ENCODE measurements at regions not wholly inside any gene's neighbourhood (a gene's known extent, or its start where the extent isn't known, plus 50 kb on each side); places are given as distances from the start of the nearest gene placed in this dataset.
A peak's percentile ranks its signal among the peaks of the same experiment; 100 is the strongest.
"Not testable (repeated sequence)": the region's sequence is repeated elsewhere in the genome, so short reads cannot be mapped to it uniquely, and the experiment has no call there.

DNA sequence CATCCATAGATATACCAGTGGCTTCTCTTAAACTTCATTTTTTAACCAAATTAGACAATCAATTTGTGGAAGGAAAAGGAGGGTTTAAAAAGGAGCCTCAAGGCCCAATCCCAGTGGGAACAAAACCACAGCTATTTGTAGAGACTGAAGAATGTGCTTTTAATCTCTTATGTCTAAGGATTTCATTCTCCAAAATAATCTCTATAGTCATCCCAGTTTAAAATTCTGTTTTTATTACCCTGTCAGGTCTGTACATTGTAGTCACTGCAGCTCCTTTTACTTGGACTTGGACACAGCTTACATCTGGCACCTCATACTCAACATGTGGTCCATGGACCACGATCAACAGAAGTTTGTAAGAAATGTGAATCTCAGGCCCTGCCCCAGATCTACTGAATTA is 152.1 kb upstream of the STMND1 start:
- H3K36me3 ChIP-seq: no peaks in the 10 kb centered on the region
- no peaks in the 10 kb centered on the region for H3K9me3 ChIP-seq (replicated peaks in 1 of 11)
- H3K9ac ChIP-seq: no peak overlapping the region
- H3K27ac ChIP-seq: no peak overlapping the region
- no peaks in the 10 kb centered on the region for H4K20me1 ChIP-seq
- H3K27me3 ChIP-seq: no peaks in the 10 kb centered on the region
- TF ChIP-seq Cebpa-rat (IDR thresholded peaks at IDR 0.05): no peak
- H3K4me1 ChIP-seq: peaks cover 0 to 28% (median 20%) of the 10 kb centered on the region in 10 experiments; a peak in 15 of 20 replicates
- peak overlapping the region in 7 of 11 experiments; percentile 13 to 60 (median 45); a peak in 13 of 22 replicates for H3K4me2 ChIP-seq
- H3K4me3 ChIP-seq: no peak overlapping the region

GRCh38 chr6:16948396-16948795 is 153.5 kb upstream of the STMND1 start:
- Histone ChIP-seq H3K27me3 (no peaks in the 10 kb centered on the region), H4K20me1 (no peaks in the 10 kb centered on the region), H3K36me3 (no peaks in the 10 kb centered on the region), H3K4me1 (peaks cover 0 to 28% (median 20%) of the 10 kb centered on the region in 10 experiments; a peak in 15 of 20 replicates), H3K4me3 (no peak overlapping the region), H3K9ac (no peak overlapping the region), H3K4me2 (no peak overlapping the region), H3K27ac (no peak overlapping the region), H3K9me3 (replicated peaks in 1 of 11) (no peaks in the 10 kb centered on the region)
- no peak for TF ChIP-seq Cebpa-rat (IDR thresholded peaks at IDR 0.05)

DNA sequence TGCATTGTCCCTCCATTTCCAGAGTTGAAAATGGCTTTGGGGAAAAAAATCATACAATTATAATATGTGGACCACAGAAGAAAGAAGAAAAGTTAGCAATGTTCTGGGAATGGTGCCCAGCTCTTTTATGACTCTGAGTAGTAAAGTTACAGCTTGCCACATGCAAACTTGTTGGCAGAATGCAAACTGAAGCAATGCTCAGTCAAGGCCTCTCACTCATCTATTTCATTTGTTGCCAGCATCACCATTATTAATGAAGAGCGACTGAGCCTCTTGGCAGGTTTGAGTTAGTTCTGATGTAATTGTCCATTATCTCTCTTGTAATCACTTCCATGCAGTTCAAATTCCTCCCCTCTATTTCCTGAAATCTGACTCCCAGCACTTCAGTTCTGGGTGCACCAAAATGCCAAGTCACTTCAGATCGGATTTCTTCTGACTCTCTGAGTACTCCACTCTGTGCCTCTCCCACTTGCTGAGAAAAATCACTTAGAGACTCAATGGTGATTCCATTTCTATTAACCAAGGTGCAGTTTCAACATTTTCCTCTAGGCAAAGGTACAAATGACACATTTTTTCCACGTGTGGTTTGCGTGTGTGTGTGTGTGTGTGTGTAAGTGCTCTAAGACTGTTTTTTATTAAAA is 154.4 kb upstream of the STMND1 start:
- H3K4me2 ChIP-seq: peak overlapping the region in 8 of 11 experiments; percentile 1 to 45 (median 34); a peak in 11 of 22 replicates
- no peak overlapping the region for H3K27ac ChIP-seq
- TF ChIP-seq Cebpa-rat (IDR thresholded peaks at IDR 0.05): no peak

DNA sequence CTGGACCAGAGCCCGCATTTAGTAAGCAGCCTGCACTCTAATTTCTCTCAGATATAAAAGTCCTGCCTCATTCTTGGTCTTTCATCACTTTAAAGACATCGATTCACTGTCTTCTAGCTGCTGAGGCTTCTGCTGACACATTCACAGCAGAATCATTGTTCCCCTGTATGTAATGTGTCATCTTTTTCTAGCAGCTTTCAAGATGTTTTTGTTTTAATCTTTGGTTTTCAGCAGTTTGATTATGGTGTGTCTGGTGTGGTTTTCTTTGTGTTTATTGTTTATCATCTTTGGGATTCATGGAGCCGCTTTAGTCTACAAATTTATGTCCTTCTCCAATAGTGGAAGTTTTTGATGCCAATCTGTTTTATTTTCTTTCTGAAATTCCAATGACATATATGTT is 157.3 kb upstream of the STMND1 start:
- Histone ChIP-seq H4K20me1 (no peaks in the 10 kb centered on the region), H3K27me3 (no peaks in the 10 kb centered on the region), H3K4me3 (no peak overlapping the region), H3K27ac (no peak overlapping the region), H3K4me2 (no peak overlapping the region), H3K36me3 (no peaks in the 10 kb centered on the region), H3K4me1 (peaks cover 0 to 24% (median 17%) of the 10 kb centered on the region in 10 experiments; a peak in 15 of 20 replicates), H3K9me3 (replicated peaks in 1 of 11) (no peaks in the 10 kb centered on the region), H3K9ac (no peak overlapping the region)
- TF ChIP-seq Cebpa-rat (IDR thresholded peaks at IDR 0.05): no peak

More for the DNA sequence above, 154.4 kb upstream of the STMND1 start:
- H3K9ac ChIP-seq: no peak overlapping the region
- no peak overlapping the region for H3K4me3 ChIP-seq
- no peaks in the 10 kb centered on the region for H3K9me3 ChIP-seq (replicated peaks in 1 of 11)
- peaks cover 0 to 28% (median 20%) of the 10 kb centered on the region in 10 experiments; a peak in 15 of 20 replicates for H3K4me1 ChIP-seq
- no peaks in the 10 kb centered on the region for H3K36me3 ChIP-seq
- no peaks in the 10 kb centered on the region for H4K20me1 ChIP-seq
- no peaks in the 10 kb centered on the region for H3K27me3 ChIP-seq

DNA sequence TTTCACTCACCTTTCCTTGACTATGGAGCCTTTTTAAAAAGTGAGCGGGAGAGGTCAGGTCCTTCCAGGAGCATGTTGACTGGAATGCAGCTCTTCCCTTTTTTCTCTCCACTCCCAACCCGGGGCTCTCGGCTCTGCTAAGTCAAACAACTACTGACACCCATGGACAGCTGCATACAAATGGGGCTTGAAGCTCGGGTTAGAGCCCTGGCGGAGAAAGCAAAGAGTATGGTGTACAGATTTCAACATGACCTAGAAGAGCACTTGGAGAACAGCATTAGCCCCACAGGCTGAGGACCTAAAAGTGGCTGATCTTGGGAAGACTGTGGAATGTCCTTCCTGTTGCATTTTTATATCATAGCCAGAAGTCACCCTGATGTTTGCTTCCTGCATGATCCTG is 162.0 kb upstream of the STMND1 start:
- H4K20me1 ChIP-seq: no peaks in the 10 kb centered on the region
- no peak overlapping the region for H3K4me3 ChIP-seq
- H3K36me3 ChIP-seq: no peaks in the 10 kb centered on the region
- no peak for TF ChIP-seq Cebpa-rat (IDR thresholded peaks at IDR 0.05)
- no peaks in the 10 kb centered on the region for H3K27me3 ChIP-seq
- no peak overlapping the region for H3K9ac ChIP-seq
- H3K4me2 ChIP-seq: no peak overlapping the region
- no peak overlapping the region for H3K27ac ChIP-seq
- H3K9me3 ChIP-seq (replicated peaks in 1 of 11): no peaks in the 10 kb centered on the region
- H3K4me1 ChIP-seq: no peaks in the 10 kb centered on the region

GRCh38 chr6:16939351-16939750 is 162.5 kb upstream of the STMND1 start:
- Histone ChIP-seq H3K27ac (no peak overlapping the region), H3K27me3 (no peaks in the 10 kb centered on the region), H3K4me1 (no peaks in the 10 kb centered on the region), H3K36me3 (no peaks in the 10 kb centered on the region), H3K4me3 (no peak overlapping the region), H3K9ac (no peak overlapping the region), H3K9me3 (replicated peaks in 1 of 11) (no peaks in the 10 kb centered on the region), H3K4me2 (no peak overlapping the region), H4K20me1 (no peaks in the 10 kb centered on the region)
- TF ChIP-seq Cebpa-rat (IDR thresholded peaks at IDR 0.05): no peak

- H3K27ac ChIP-seq: no peak overlapping the region
- no peak for TF ChIP-seq Cebpa-rat (IDR thresholded peaks at IDR 0.05)
- no peaks in the 10 kb centered on the region for H3K9me3 ChIP-seq (replicated peaks in 1 of 11)
Observed at GRCh38 chr6:16936893-16937292, 165.0 kb upstream of the STMND1 start.

DNA sequence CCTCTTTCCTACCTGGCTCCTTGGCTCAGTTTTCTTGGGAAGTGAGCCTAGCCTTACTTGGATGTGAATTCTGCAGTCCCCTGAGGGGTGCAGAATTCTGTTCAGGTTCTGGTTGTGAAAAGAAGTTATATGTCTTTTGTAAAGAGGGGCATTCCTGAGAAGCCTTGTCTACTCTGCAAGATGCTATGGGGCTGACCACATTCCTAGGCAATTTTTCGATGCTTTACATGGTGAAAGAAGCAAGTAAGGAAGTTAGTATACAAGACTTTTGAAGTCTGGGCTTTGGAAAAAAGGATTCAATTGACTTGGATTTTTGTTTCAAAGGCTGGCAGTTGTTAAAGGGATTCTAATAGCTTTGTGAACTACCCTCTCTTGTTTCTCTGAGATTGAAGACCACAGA is 167.9 kb upstream of the STMND1 start:
- H4K20me1 ChIP-seq: no peaks in the 10 kb centered on the region

More at GRCh38 chr6:16936893-16937292, 165.0 kb upstream of the STMND1 start:
- no peak overlapping the region for H3K4me3 ChIP-seq
- H4K20me1 ChIP-seq: no peaks in the 10 kb centered on the region
- H3K9ac ChIP-seq: no peak overlapping the region
- no peaks in the 10 kb centered on the region for H3K4me1 ChIP-seq
- H3K27me3 ChIP-seq: no peaks in the 10 kb centered on the region
- no peak overlapping the region for H3K4me2 ChIP-seq
- H3K36me3 ChIP-seq: no peaks in the 10 kb centered on the region

DNA sequence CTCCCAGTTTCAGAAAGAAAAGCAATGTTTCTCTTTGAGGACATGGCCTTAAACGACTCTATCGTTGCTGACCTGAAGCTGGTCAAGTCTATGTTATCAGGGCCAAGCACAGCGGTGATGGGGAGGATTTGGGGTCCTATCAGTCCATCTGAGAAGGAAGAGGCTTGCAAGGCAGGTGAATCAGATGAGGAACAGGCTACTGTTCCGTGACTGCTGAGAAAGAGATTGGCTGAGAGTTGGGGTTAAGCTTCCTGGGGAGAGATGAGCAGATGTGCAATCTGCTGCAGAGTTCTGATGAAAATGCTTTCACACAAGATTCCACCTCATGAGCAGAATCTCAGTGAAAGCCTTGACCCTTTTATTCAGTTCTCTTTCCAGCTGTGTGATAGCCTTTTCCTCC is 168.3 kb upstream of the STMND1 start:
- Histone ChIP-seq H3K9me3 (replicated peaks in 1 of 11) (no peaks in the 10 kb centered on the region), H3K27me3 (no peaks in the 10 kb centered on the region), H3K4me3 (no peak overlapping the region), H3K9ac (no peak overlapping the region), H3K4me2 (no peak overlapping the region), H3K27ac (no peak overlapping the region), H3K36me3 (no peaks in the 10 kb centered on the region), H3K4me1 (no peaks in the 10 kb centered on the region), H4K20me1 (no peaks in the 10 kb centered on the region)
- TF ChIP-seq Cebpa-rat (IDR thresholded peaks at IDR 0.05): no peak

More for the DNA sequence above, 167.9 kb upstream of the STMND1 start:
- Histone ChIP-seq H3K9ac (no peak overlapping the region), H3K27me3 (no peaks in the 10 kb centered on the region), H3K36me3 (no peaks in the 10 kb centered on the region), H3K4me3 (no peak overlapping the region), H3K4me2 (no peak overlapping the region), H3K9me3 (replicated peaks in 1 of 11) (no peaks in the 10 kb centered on the region), H3K27ac (no peak overlapping the region), H3K4me1 (no peaks in the 10 kb centered on the region)
- no peak for TF ChIP-seq Cebpa-rat (IDR thresholded peaks at IDR 0.05)

GRCh38 chr6:16932920-16933319 is 168.9 kb upstream of the STMND1 start:
- TF ChIP-seq Cebpa-rat (IDR thresholded peaks at IDR 0.05): no peak
- H3K4me2 ChIP-seq: no peak overlapping the region
- H4K20me1 ChIP-seq: no peaks in the 10 kb centered on the region
- H3K27me3 ChIP-seq: no peaks in the 10 kb centered on the region
- H3K9ac ChIP-seq: no peak overlapping the region
- no peak overlapping the region for H3K27ac ChIP-seq
- no peak overlapping the region for H3K4me3 ChIP-seq
- no peaks in the 10 kb centered on the region for H3K36me3 ChIP-seq
- no peaks in the 10 kb centered on the region for H3K4me1 ChIP-seq
- no peaks in the 10 kb centered on the region for H3K9me3 ChIP-seq (replicated peaks in 1 of 11)

DNA sequence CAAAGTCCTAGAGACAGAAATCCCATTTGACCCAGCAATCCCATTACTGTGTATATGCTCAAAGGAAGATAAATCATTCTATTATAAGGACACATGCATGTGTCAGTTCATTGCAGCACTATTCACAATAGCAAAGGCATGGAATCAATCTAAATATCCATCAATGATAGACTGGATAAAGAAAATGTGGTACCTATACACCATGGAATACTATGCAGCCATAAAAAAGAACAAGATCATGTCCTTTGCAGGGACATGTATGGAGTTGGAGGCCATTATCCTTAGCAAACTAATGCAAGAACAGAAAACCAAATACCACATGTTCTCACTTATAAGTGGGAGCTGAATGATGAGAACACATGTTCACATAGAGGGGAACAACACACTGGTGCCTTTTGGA is 169.8 kb upstream of the ATXN1 start:
- H3K9me3 ChIP-seq (replicated peaks in 1 of 11); H3K4me1 ChIP-seq; H3K27ac ChIP-seq; H4K20me1 ChIP-seq; H3K4me3 ChIP-seq; H3K36me3 ChIP-seq; H3K9ac ChIP-seq; H3K27me3 ChIP-seq; H3K4me2 ChIP-seq: not testable (repeated sequence)

All from BLaER1 treated with 17β-estradiol and CSF1 and Interleukin-3, amounts not matched to agents 10 nM and 100 nM (cell line).